GM21723 (cell line): ENCODE measurements at regions not wholly inside any gene's neighbourhood (a gene's known extent, or its start where the extent isn't known, plus 50 kb on each side); places are given as distances from the start of the nearest gene placed in this dataset.
A peak's percentile ranks its signal among the peaks of the same experiment; 100 is the strongest.
"Not testable (repeated sequence)": the region's sequence is repeated elsewhere in the genome, so short reads cannot be mapped to it uniquely, and the experiment has no call there.

ENCODE experiments used
- ATAC-seq: cut with Tn5 transposase; IDR thresholded peaks from one replicate; pipeline ENCODE4 v1.9.1; 2021; ENCODE audit warnings: mild to moderate bottlenecking, moderate library complexity; ENCODE audit not compliant: unreplicated experiment

DNA sequence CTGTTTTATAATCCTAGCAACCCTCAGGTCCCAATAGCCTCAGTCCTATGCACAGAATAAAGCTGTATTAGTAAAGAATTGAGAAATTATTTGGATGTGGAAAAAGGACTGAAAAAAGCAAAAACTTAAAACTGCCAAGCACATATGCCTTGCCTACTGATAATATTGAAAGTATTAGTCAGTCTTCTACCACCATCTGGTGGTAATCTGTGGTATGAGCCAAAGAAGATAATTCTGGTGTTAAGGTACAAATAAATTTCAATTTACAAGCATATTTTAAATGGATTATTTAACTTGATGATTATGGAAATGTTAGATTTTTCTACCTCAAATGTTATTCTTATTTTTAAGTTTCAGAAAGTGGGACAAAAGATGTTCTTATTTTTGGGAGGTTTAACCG, 460.3 kb upstream of the KLHL1 start:
- ATAC-seq, result peak; percentile 87

DNA sequence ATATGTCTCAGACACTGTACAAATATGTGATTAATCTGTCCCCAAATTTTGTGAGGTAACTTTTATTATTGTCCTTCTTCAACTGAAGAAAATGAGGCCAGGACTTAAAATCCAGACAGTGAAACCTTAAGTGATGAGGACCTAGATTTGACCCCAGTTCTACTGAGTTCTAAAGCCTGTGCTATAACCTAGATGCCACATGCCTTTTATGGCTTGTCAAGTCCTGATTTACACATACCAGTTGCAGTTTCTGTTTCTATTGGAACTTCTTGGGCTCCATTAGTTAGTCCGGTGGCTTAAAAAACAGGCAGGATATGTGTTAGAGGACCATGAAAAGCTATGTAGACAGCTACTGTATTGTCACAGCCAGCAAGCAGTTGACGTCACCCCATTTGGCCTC, 436.5 kb upstream of the KLHL1 start:
- no peak for ATAC-seq

DNA sequence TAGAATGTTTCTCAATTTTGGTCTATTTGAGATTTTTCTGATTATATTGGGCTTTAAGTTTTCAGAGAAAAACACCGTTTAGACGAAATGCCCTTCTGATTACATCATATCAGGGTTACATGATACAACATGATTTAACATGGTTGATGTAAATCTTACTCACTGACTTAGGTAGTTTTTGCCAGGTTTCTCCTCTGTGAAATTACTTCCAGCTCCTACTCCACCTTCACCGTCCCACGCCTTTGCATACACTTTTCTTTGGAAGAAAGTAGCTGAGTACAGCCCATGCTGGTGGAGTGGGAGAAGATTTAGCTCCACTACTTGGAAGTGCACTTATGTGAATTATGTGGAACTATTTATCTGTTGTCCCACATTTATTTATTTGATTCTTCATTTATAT, 433.2 kb upstream of the KLHL1 start:
- no peak for ATAC-seq

DNA sequence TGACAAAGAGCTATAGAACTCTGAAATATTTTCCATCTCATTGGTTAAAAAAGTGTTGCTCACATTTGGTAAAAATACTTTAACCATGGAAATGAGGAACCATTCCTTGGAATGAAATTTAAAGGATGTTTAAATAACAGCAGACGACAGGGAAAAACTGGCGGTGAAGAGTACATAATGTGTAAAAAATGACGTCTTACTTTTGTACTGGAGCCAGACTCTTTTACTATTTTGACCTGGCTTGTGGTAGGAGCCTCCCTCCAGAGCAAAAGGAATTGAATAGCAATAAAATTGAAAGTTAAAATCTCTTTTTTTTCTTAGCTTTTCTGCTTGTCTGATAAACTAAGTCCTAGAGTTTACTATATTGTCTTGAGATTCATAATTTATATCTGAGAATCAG, 426.2 kb upstream of the KLHL1 start:
- ATAC-seq, result no peak

DNA sequence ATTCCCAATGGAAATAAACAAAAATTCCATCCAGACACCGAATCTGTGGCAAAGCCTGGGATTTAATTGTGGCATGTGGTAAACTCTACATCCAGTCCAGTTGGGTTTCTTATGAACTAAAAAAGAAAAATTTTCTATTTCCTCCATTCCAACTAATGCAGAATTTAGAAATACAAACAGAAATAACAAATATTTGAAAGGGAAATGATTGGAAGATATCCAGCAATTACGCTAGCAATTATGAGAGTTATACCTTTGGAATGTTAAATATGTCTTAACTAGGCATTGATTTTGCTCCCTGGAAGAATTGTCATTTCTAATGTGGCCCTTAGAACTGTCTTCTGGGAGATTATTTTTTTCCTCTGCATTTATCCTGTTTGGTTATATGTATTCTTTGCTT, 421.4 kb upstream of the KLHL1 start:
- ATAC-seq, result no peak

DNA sequence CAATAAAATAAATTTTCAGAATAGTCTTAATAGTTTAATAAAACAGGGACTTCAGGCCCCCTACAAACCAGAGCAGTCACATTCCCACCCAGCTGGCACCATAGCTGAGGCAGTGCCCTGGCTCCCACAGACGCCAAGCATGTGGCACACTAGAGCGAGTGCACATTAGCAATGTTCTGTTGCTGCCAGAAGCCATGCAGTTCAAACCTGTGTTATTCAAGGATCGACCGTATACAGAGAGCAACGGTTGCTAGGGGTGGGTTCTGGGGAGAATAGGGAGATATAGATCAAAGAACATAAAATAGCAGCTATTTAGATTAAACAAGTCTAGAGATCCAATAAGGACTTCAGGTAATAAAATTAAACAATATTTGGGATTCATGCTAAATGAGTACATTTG, 419.3 kb upstream of the KLHL1 start:
- no peak for ATAC-seq

DNA sequence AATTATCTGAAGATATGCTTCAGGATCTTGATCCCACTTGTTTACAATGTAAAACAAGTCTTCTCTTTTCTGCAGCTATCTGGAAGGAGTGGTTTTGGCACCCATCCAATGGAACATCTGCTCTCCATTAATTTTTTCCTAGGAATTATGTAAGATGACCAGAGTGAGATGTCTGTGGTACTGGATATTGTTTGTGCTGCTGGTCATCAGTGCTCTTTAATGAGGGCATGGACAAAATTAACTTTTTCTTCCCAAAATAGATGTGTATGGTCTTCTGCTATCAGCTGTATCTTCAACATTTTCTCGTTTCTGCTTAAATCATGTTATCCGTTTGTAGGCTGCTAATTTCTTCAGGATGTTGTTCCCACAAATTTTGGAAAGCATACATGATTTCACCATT, 415.4 kb upstream of the KLHL1 start:
- ATAC-seq, result no peak

DNA sequence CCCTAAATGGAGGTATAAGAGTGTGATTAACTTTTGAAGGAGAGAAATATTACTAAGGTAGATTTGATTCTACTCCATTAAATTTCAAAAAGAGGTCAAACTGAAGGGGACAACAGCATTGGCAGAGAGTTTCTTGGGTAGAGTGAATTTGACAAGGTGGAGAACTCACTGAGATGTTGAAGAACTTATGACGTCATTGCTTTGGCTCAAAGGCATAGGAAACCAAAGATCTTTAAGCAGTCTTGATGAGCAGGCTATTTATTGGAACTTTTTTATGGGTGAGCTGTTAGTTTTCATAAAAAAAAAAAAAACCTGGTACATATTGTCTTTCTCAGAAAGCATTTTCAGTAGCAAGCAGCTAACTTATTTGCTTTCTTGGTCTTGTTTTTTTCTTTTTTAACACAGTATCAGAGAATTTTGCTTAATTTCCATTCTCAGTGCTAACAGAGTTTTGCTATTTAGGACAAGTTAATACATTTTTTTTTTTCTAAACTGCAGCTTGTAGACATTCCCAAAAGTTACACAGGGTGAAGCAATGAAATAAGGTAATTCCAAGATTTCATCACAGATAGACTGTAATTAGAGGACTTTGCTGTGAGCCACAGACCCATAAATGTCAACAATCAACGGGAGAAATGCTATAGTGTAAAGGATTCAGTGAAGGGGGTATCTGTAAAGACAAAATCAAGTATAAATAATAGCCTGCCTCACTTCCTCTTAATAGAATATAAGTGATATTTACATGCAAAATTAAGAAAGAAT, 412.2 kb upstream of the KLHL1 start:
- no peak for ATAC-seq

DNA sequence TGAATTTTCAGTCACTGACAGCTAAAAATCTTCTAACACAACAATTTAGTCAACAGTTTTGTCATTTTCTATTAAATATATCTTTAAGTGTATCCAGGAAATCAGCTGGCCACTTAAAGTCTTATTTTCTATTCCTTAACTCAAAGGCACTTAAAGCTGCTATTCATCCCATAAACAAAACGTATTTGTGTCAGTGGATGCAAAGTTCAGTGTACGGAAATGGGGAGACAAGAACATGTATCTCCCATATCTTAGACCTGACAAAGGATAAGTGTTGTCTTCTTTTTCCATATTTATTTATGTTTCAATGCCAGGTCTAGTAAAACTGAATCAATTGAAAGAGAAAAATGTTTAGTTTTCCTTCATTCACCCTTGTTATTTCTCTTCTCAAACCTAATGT, 409.8 kb upstream of the KLHL1 start:
- no peak for ATAC-seq

DNA sequence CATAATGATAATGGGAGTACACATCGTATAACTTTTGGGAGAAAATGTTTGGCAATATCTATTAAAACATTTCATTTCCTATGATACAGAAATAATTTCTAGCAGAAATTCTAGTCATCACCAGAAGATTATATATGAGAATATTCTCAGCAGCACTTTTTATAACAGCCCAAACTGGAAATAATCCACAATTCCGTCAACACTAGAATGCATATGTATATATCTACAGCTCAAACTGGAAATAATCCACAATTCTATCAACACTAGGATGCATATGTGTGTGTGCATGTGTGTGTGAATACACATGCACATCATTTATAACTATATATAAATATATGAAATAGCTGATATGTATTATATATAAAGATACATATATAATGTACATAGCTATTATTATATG, 408.0 kb upstream of the KLHL1 start:
- no peak for ATAC-seq

DNA sequence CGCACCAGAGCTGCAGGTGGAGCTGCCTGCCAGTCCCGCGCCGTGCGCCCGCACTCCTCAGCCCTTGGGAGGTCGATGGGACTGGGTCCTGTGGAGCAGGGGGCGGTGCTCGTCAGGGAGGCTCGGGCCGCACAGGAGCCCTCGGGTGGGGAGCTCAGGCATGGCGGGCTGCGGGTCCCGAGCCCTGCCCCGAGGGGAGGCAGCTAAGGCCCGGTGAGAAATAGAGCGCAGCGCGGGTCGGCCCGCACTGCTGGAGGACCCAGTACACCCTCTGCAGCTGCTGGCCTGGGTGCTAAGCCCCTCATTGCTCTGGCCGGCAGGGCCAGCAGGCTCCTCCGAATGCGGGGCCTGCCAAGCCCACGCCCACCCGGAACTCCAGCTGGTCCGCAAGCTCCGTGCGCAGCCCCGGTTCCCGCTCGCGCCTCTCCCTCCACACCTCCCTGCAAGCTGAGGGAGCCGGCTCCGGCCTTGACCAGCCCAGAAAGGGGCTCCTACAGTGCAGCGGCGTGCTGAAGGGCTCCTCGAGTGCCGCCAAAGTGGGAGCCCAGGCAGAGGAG, 403.7 kb upstream of the KLHL1 start:
- not testable (repeated sequence) for ATAC-seq

DNA sequence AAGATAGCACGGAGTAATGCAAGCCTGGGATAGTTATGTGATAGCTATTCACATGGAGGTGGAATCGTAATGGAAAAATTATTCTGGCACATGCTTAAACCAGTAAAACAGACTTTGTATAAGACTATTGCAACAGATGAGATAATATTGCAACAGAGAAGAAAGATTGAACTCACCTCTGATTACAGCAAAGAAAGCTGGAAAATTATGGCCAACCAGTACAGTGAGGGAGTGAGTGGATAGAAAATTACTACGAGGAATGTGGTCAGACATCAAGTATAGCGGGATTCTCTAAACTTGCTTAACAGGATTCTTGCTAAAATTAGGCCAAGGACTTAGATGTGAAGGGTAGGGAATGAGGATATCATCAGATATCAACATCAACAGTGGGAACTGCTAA, 397.6 kb upstream of the KLHL1 start:
- ATAC-seq, result no peak

DNA sequence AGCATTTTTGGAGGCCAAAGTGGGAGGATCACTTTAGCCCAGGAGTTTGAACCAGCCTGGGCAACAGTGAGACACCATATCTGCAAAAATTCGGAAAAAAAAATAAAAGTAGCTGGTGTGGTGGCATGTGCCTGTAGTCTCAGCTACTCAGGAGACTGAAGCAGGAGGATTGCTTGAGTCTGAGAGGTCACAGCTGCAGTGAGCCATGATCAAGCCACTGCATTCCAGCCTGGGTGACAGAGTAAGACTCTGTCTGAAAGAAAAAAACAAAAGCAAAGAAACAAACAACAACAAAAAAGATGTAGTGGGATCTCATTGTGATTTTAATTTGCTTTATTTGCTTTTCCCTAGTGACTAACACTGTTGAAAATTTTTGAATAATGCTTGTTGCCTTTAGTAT, 394.7 kb upstream of the KLHL1 start:
- no peak for ATAC-seq

DNA sequence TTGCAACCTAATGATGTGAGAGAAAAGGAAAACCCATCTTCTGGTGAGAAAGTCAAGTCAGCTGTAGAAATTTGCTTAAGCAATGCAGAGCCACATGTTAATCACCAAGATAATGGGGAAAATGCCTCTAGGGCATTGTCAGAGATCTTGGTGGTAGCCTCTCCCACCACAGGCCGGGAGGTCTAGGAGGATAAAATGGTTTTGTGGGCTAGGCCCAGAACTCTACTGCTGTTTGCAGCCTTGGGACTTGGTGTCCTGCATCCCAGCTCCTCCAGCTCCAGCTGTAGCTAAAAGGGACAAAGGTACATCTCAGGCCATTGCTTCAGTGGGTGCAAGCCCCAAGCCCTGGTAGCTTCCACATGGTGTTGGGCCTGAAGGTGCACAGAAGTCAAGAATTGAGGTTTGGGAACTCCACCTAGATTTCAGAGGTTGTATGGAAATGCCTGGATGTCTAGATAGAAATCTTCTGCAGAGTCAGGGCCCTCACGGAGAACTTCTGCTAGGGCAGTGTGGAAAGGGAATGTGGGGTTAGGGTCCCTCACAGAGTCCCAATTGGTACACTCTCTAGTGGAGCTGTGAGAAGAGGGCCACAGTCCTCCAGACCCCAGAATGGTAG, 382.2 kb upstream of the KLHL1 start:
- no peak for ATAC-seq

DNA sequence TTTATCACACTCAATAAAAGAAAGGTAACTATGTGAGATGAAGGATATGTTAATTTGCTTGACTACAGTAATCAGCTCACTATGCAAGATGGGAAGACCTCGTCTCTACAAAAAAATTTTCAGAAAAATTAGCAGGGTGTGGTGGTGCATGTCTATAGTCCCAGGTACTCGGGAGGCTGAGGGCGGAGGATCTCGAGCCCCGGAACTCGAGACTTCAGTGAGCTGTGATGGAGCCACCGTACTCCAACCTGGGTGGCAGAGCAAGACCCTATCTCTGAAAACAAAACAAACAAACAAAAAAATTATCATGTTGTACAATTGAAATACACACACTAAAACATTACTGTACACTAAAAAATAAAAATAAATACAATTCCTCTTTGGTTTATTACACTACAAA, 376.7 kb upstream of the KLHL1 start:
- ATAC-seq, result no peak

DNA sequence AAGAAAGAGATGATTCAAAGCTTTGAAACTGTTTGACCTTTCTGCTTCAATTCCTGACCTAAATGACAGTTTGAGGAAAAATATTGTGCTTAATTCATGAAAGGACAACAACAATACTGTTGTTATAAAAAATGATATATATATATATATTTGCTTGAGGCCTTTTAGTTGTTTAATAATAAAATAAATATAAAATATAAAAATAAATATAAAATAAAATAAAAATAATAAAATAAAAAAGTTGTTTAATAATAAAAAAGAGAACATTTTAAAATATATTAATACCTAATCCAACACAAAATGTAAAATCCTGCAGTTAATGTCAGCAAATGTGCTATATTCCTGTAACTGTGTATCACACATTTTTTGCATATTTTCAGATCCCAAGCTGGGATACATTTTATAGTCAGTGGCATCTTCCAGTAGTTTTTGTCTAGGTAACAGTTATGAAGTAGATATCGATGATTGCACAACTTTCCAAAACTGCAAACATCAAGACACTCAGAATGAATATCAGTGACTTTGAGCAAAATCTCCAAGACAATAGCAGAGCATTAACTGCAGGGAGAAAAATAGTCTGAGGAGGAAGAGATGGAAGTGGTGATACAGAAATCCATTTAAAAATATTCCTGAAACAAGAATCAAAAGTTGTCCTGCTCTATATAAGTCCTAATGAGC, 375.5 kb upstream of the KLHL1 start:
- no peak for ATAC-seq

DNA sequence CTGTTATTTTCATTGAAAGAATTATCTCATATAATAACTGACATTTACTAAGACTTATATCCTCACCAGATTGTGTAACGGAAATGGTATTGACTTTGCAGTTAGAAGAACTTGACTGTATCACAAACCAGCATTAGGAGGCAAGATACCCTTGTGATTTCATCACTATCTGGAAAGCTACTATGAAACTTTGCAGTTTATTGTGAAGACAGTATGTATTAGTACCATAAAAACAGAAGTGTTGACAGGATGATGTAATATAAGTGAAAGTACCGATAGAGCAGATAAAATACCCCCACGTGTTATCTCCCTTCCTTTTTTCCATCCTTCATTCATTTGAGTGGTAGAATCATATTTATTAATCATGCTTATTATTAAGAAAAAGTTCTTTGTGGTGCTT, 365.7 kb upstream of the KLHL1 start:
- ATAC-seq, result no peak

DNA sequence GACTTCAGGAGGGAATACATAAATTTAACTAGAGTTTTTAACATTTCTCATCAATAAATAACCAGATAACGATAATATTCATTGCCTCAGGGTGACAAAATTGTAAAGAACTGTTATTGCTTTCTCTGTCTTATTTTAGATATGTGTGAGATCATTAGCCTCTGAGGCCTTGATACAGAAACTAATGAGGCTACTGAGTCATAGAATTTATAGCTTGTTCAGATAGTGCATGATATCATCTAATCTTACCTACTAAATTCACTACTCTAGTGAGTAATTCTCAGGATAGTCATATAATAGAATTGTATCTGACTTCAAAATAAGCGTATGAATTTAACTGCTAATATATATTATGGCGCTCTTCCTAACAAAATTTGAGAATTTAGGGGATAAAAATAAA, 360.8 kb upstream of the KLHL1 start:
- ATAC-seq, result no peak

DNA sequence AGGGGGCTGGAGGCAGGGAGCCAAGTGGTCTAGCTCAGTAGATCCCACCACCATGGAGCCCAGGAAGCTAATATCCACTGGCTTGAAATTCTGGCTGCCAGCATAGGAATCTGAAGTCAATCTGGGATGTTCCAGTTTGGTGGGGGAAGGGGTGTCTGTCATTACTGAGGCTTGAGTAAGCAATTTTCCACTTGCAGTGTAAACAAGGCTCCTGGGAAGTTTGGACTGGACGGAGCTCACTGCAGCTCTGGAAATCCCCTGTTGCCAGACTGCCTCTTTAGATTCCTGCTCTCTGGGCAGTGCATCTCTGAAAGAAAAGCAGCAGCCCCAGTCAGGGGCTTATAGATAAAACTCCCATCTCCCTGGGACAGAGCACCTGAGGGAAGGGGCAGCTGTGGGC, 349.2 kb upstream of the KLHL1 start:
- no peak for ATAC-seq

DNA sequence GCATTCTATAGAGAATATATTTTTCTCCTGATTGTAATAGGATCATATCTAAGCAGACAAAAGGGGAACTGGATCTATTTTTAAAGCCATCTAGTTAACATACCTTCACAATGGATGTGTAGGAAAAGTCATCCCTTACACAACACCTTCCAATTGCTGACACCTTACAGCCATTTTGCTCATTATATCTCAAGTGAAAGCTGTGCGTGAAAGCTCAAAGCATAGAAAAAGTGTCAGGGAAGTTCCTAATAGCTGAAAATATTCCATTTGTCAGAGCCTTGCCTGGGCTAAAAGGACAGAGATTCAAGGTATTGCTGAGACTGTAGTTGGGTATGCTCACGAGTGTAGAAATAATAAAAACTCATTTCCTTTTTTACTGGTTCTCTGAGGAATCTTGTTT, 340.6 kb upstream of the KLHL1 start:
- no peak for ATAC-seq

DNA sequence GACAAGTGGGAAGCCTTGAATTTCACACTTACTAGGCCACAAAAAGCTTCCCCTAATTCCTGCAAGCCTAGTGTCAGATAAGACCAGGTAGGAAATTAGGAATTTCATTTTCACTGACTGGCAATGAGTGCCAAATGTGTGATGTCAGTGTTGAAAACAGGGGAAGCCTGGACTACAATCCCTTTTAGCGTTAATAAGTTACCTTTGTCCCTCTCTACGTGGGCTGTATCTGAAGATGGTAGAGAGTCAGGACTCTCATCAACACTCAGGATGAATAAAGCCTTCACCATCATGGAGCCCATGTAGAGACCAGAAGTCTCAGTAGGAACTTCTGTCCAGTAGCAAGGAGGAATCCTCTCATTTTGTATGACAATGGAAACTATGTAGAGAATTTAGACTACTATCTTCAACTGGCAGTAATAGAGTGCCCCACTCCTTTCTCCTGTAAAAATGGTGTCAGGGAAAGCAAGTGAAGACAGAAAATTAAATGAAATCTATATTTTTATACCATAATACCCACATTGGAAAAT, 324.1 kb upstream of the KLHL1 start:
- no peak for ATAC-seq

DNA sequence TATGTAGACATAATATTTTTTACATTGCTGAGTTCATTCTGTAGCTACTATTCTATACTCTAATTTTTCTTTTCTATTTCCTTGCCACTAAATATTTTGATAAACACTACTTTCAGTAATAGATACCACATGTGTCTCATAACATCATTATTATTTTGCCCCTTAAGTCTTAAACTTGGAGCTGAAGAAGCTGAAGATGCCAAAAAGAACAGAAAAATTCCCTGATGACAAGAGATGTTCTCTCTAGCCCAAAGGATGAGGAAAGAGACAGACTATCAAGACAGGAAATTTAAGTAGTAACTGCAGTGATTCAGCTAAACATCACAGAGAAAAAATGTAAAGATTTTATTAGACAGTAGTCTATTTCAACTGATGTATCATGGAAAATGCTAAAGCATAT, 322.0 kb upstream of the KLHL1 start:
- no peak for ATAC-seq
